Suprapubic skin (tissue), 3 donors: ENCODE measurements at regions not wholly inside any gene's neighbourhood (a gene's known extent, or its start where the extent isn't known, plus 50 kb on each side); places are given as distances from the start of the nearest gene placed in this dataset.

Experiments used
- CTCF ChIP-seq, 2 donors: fragments of 200-600 bp in 1 of 2; fragments of 450-650 bp in 1 of 2; sonication (generic) in 1 of 2; IDR thresholded peaks; one replicate each; pipeline ENCODE4 v1.5.1; 2016 to 2019; ENCODE audit warnings: antibody characterized with exemption in 2 of 2, mild to moderate bottlenecking in 1 of 2, moderate library complexity in 1 of 2
- POLR2AphosphoS5 ChIP-seq, 3 donors: sonication (generic); formaldehyde crosslinking; IDR thresholded peaks; one replicate each; pipeline ENCODE4 v1.6.1; 2017; ENCODE audit warnings: antibody characterized with exemption in 3 of 3

GRCh38 chr17:63095879-63096278 lies 129.8 kb downstream of the TANC2 start:
- TF ChIP-seq CTCF (IDR thresholded peaks at IDR 0.05) (no peak), POLR2AphosphoS5 (IDR thresholded peaks at IDR 0.05) (no peak)
